H54 (cell line): ENCODE measurements at regions not wholly inside any gene's neighbourhood (a gene's known extent, or its start where the extent isn't known, plus 50 kb on each side); places are given as distances from the start of the nearest gene placed in this dataset.

Source experiments
- DNase-seq: peaks from one replicate; pipeline ENCODE4 v3.0.0; 2011; ENCODE audit warnings: low spot score, mixed read lengths; ENCODE audit not compliant: insufficient read length
- FAIRE-seq: peaks from 3 replicates; lab custom pipeline; 2011; peaks lifted over from hg19 to GRCh38; lab: Jason Lieb, UNC
- POLR2A ChIP-seq: IDR thresholded peaks from 2 replicates; pipeline ENCODE4 v1.6.1; 2011; ENCODE audit warnings: low read depth, mild to moderate bottlenecking, low read length

DNA sequence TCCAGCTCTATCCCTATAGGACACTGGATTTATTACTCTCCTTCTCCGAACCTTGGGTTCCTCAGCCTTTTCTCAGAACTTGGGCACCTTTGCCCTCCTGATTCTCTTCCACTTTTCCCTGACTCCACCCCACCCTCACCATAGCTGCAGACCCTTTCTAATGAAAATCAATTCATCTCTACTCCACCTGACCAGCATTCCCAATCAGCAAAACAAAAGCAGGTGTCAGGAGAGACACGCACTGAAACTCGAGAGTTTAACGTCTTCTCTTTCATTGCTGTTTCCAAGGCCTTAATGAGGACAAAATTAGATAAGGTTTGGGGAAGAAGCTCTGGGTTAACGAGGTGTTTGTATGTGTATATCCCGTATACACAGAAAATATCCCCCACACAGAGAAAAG, 208.8 kb downstream of the PLPP3 start:
- DNase-seq, result no peak
- no peak for TF ChIP-seq POLR2A
- FAIRE-seq, result no peak

DNA sequence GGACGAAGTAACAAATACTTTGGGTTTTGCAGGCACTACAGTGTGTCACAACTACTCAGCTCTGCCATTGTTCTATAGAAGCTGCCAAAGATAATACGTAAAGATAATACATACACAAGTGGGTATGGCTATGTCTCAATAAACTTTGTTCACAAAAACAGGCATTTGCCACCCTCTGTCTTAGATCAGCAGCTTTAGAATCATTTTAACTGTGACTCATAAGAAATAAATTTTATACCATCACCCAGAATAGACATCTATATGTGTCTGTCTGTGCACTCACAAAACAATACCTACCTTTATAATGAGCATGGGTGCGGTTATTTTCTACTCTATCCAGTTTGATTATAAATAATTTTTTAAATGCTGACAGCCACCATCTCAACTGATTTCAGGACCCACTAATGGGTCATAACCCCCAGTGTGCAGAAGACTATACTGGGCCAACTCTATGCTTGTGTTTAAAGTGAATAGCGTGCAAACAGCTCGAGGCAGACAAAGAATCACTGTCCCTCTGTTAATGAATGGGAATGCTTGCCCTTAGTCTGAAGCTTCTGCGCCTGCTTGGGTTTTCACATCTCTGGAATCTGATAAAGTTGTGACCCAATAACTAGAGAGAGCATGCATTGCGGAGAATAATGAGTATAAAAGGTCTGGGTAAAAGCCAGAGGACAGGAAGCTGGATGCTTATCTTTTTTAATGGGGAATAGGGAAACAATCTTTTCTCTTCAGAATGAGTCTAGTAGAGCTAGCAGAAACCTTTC, 216.2 kb downstream of the PLPP3 start:
- FAIRE-seq (no peak), DNase-seq (no peak)
- TF ChIP-seq POLR2A, result no peak

DNA sequence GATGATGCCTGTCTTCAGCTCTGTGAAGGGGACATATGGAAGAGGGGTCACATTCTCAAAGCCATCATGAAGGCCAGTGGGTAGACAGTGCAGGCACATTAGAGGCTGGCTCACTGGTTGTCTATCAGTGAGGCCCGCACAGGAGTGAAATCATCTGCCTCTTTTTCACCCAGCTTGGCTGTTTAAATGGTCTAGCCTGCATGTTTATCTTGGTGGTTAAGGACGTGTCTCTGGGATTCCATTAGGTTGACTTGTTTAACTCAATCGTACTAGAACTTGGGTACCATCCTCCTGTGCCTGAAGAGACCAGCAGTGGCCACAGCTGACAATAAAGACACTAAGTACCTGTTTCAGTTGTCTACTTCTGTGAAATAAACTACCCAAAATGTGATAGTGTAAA, 219.3 kb downstream of the PLPP3 start:
- DNase-seq, result no peak
- TF ChIP-seq POLR2A, result no peak
- no peak for FAIRE-seq

DNA sequence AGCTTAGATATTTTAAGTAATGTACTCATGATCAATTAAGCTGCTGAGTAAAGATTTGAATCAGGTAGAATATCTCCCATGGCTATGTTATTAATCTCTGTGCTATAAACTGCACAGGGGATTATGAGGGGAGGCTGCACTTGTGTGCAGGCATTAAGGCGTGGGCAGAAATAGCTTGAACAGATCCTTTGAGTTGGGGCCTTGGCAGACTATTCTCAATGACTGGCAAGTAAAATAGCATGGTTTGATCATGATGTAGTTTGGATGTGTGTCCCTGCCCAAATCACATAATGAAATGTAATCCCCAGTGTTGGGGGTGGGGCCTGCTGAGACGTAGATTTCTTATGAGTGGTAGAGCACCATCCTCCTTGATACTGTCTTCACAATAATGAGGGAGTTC, 220.3 kb downstream of the PLPP3 start:
- no peak for TF ChIP-seq POLR2A
- DNase-seq (no peak), FAIRE-seq (no peak)

DNA sequence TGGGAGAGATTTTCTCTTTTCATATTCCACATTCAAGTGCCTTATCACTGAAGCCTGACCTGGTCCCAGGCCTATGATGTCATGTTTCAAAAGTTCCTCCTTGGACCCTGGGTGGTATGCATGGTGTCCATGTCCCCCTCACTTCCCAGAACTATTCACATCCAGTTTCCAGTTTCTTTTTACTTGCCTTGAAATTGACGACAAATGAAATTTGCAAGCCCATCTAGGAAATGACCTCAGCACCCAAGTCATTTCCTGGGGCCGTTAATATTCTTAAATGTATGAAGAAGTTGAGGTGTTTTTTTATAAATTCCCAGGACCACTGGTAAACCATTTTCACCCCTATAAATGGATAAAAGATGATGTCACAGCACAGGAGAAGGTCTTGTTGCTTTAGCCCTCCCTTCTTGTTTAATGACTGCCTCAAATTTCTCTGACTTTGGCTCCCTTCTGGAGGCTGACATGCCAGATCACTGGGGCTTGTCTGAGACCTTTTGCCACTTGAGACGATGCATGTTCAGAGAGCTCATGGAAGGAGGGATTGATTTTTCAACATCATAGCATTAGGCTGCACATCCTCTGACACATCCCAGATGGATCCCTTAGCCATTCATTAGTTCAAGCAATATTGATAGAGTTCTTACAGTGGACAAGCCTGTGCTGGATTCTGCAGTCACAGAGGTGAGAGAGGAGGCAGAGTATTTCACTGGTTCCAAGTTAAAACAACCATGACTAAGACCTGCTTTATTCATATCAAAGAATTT, 221.3 kb downstream of the PLPP3 start:
- no peak for TF ChIP-seq POLR2A
- no peak for DNase-seq
- no peak for FAIRE-seq

DNA sequence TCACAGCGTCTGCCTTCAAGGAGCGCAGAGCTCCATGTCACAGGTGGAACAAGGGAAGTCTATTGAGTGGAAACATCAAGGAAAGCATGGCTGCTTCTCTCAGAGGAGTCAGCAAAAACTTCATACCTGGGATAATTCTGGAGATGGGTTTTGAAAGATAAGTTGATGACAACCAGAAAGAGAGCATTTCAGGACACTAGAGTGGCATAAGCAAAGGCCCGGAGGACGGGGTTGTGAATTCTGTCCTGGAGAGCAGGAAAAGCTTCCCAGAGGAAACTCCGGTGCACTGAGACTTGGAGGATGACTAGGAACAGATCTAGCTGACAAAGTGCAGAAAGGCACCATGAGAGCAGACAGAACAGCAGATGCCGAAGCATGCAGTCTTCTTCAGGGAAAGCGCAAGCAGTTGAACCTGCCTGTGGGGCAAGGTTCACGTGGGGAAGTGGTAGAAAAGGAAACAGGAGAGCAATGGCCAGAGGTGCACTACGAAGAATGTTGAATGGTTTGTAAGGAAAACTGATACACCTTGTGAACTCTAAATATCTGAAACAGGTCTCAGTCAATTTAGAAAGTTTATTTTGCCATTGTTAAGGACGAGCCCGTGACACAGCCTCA, 222.9 kb downstream of the PLPP3 start:
- no peak for FAIRE-seq
- TF ChIP-seq POLR2A, result no peak
- no peak for DNase-seq

DNA sequence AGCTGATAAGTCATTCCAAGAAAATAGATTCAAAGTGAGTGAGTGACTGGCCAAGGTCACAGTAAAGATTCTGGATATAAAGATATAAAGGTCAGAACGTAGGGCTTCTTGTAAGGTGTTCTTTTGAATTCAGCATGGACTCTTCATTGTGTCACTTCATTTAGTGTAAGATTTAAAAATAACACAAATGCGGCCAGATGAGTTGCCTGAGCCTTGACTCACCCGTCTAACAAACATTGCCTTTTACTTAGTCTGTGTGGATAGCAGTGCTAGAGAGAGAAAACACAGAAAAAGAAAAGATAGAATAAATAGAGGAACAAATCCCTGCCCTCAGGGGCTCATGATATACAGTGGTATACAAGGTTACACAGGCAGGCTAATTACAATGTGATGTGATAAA, 223.4 kb downstream of the PLPP3 start:
- FAIRE-seq, result no peak
- no peak for TF ChIP-seq POLR2A
- no peak for DNase-seq

DNA sequence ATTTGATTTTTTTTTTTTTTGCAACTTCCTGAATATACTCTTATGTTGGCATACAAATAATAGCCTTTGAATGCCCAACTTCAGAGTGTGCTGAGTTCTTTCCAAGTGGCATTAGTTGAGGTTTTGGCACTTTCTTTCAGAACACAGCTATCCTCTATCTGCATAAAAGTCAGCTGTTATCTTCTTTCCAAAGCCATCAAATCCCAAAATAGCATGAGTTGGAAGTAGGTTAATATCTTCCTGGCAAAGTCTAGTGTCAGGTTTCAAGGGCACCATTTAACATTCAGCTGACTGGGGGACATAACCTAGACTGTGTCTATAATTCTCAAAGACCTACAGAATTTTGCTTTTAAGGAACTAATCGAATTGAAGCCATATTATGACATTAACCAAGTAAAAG, 223.9 kb downstream of the PLPP3 start:
- DNase-seq (no peak), FAIRE-seq (no peak)
- no peak for TF ChIP-seq POLR2A

DNA sequence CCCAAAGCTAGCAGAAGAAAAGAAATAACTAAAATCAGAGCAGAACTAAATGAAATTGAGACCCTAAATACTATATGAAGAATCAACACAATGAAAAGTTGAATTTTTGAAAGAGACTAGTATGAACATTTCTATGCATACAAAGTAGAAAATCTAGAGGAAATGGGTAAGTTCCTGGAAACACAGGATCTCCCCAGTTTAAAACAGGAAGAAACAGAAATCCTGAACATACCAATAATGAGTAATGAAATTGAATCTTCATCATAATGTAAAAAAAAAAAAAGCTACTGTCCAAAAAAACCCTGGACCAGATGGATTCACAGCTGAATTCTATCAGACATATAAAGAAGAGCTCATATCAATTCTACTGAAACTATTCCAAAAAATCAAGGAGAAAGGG, 233.5 kb downstream of the PLPP3 start:
- no peak for TF ChIP-seq POLR2A
- FAIRE-seq (no peak), DNase-seq (no peak)

DNA sequence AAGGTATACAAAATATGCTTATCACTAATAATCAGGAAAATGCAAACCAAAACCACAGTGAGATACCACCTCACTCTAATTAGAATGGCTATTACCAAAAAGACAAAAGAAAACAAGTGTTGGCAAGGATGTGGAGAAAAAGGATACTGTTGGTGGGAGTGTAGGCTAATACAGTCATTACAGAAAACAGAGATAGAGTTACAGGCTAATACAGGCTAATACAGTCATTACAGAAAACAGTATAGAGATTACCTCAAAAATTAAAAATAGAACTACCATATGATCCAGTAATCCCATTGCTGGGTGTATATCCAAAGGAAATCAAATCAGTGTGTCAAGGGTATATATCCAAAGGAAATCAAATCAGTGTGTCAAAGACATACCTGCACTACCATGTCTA, 238.4 kb downstream of the PLPP3 start:
- no peak for DNase-seq
- no peak for FAIRE-seq
- TF ChIP-seq POLR2A, result no peak

DNA sequence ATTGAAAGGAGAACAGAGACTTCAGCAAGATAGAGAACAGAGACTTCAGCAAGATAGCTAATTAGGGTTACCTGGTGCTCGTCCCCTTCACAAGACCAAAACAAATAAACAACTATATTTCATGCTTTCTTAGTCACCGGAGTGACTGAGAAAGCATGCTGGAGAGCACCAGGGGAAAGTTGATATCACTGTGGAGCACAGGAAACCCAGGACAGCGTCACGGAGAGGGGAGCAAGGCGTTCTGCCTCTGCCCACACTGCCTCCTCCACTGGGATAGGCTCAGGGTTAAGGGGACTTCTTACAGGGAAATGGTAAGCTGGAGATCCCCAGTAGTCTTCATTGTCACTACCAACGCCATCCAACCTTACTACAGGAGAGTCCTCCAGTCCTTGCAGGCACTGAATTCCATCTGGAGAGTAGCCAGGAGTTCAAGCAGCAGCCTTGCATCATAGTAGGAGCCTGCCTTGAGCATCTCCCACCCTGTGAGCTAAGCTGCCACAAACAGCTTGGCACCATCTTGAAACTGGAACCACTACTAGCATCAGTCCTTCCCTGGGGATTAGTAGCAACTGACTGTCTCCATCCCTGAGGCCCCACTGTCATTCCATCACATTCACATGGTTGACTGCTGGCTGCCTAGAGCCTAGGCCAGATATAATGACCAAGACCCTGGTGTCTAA, 239.4 kb downstream of the PLPP3 start:
- TF ChIP-seq POLR2A, result no peak
- FAIRE-seq (no peak), DNase-seq (no peak)

DNA sequence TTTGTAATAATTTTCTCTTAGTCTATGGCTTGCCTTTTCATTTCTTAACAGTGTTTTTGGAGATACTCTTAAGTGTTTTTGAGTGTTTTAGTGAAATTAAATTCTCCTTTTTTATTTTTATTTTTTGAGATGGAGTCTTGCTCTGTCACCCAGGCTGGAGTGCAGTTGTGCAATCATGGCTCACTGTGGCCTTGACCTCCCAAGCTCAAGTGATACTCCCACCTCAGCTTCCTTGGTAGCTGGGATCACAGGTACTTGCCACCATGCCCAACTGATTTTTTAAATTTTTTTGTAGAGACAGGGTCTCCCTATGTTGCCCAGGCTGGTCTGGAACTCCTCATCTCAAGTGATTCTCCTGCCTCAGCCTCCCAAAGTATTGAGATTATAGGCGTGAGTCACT, 240.3 kb downstream of the PLPP3 start:
- DNase-seq (no peak), FAIRE-seq (no peak)
- TF ChIP-seq POLR2A, result no peak

DNA sequence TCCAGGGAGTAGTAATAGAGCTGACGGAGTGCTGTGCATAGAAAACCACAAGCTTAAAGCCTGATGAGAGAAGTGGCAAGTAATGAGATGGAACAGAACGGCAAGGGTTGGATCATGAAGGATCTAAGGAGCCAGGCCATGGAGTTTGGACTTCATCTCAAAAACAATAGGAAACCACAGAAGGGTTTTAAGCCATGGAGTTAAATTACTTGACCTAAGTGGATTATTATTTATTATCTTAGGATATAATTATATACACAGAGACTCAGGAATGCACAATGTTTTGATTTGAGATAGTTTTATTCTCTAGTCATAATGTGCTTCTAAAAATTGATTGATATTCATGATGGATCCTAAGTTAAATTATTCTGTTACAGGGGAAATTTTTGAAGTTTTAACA, 242.4 kb downstream of the PLPP3 start:
- TF ChIP-seq POLR2A, result no peak
- DNase-seq (no peak), FAIRE-seq (no peak)

DNA sequence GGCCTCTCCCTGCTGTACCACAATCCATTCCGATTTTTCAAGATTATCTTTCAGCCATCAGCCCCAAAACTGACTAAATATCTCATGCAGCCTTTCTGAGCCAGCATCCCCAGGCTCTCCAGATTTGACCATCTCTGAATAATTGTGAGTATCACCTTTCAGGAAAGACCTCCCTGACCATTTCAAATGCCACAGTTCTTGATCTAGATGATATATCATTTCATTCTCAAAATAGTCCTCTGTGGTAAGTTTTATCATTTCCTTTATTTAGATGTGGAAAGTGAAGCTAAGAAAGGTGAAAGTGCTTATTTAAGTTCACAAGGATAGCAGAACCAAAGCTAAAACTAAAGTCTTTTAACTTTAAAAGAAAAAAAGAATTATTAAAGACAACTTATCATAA, 244.0 kb downstream of the PLPP3 start:
- DNase-seq (no peak), FAIRE-seq (no peak)
- no peak for TF ChIP-seq POLR2A
